Caco-2 (cell line): ENCODE measurements at regions not wholly inside any gene's neighbourhood (a gene's known extent, or its start where the extent isn't known, plus 50 kb on each side); places are given as distances from the start of the nearest gene placed in this dataset.

Experiments
- BruUV-seq: library from RNA; stranded (reverse); fragments of 400-500 nt; replicated peaks from 2 replicates; lab custom pipeline; 2021; lab: Mats Ljungman, UMichigan
- CTCF ChIA-PET: fragments of 300-600 bp; sonication (Branson Sonifier 250); formaldehyde crosslinking; loops from one replicate; lab custom pipeline; 2022; ENCODE audit warnings: antibody characterized with exemption; lab: Charles Lee
- POLR2A ChIA-PET: fragments of 300-600 bp; sonication (Branson Sonifier 250); formaldehyde crosslinking; loops from one replicate; lab custom pipeline; 2022; ENCODE audit warnings: antibody characterized with exemption; lab: Charles Lee
- DNase-seq, 2 experiments: peaks; one replicate each; pipeline versions ENCODE4 v3.0.0 to v3.0.0-alpha.2; 2020 to 2022
- H3K27me3 ChIP-seq: replicated peaks from 2 replicates; pipeline ENCODE4 v1.6.0; 2011; ENCODE audit warnings: low read length; ENCODE audit not compliant: control insufficient read depth, insufficient read depth
- H3K36me3 ChIP-seq: 2 replicates; pipeline ENCODE4 v1.5.1; 2011; ENCODE audit warnings: low read length; ENCODE audit not compliant: control insufficient read depth, insufficient read depth
- H3K4me1 ChIP-seq: fragments of 250-450 bp; sonication (Bioruptor Pico); 2 replicates; pipeline ENCODE4 v1.5.1; 2020; ENCODE audit warnings: mild to moderate bottlenecking
- H3K4me3 ChIP-seq: 2 replicates; pipeline ENCODE4 v1.5.1; 2011; ENCODE audit warnings: low read depth, mild to moderate bottlenecking, control low read depth, low read length
- H3K9me3 ChIP-seq: fragments of 250-450 bp; sonication (Bioruptor Pico); 2 replicates; pipeline ENCODE4 v1.5.1; 2020; ENCODE audit warnings: mild to moderate bottlenecking, moderate library complexity
- H3K27ac Mint-ChIP-seq: one replicate; pipeline ENCODE4 v1.8.0; 2022; ENCODE audit warnings: mixed read lengths; ENCODE audit not compliant: unreplicated experiment
- H3K27me3 Mint-ChIP-seq: one replicate; pipeline ENCODE4 v1.8.0; 2022; ENCODE audit warnings: mixed read lengths; ENCODE audit not compliant: insufficient read depth, unreplicated experiment
- H3K36me3 Mint-ChIP-seq: one replicate; pipeline ENCODE4 v1.8.0; 2022; ENCODE audit warnings: mild to moderate bottlenecking, mixed read lengths; ENCODE audit not compliant: insufficient read depth, unreplicated experiment
- H3K4me1 Mint-ChIP-seq: one replicate; pipeline ENCODE4 v1.8.0; 2022; ENCODE audit warnings: low read depth, mixed read lengths; ENCODE audit not compliant: unreplicated experiment
- H3K4me3 Mint-ChIP-seq: one replicate; pipeline ENCODE4 v1.8.0; 2022; ENCODE audit warnings: mild to moderate bottlenecking, moderate library complexity, mixed read lengths; ENCODE audit not compliant: unreplicated experiment
- H3K9me3 Mint-ChIP-seq: one replicate; pipeline ENCODE4 v1.8.0; 2022; ENCODE audit warnings: mixed read lengths; ENCODE audit not compliant: unreplicated experiment
- intact Hi-C: fragments of 100-400 bp; cut with micrococcal nuclease; formaldehyde crosslinking; loops from one replicate; pipeline ENCODE4 v1.10.0; 2022; ENCODE audit not compliant: unreplicated experiment
- TF ChIP-seq, protein P1 (sequence below), 2 experiments: fragments of 200-600 bp in 1 of 2; IDR thresholded peaks; 1 replicate in 1 of 2; 2 replicates in 1 of 2; pipeline versions ENCODE4 v1.5.1 to v1.8.0; 2011 to 2022; ENCODE audit warnings: antibody characterized with exemption in 1 of 2, control low read depth in 1 of 2, inconsistent platforms in 1 of 2, low read depth in 1 of 2, low read length in 1 of 2, mild to moderate bottlenecking in 1 of 2, moderate library complexity in 1 of 2; ENCODE audit not compliant: insufficient read depth in 1 of 2, severe bottlenecking in 1 of 2, unreplicated experiment in 1 of 2

DNA sequence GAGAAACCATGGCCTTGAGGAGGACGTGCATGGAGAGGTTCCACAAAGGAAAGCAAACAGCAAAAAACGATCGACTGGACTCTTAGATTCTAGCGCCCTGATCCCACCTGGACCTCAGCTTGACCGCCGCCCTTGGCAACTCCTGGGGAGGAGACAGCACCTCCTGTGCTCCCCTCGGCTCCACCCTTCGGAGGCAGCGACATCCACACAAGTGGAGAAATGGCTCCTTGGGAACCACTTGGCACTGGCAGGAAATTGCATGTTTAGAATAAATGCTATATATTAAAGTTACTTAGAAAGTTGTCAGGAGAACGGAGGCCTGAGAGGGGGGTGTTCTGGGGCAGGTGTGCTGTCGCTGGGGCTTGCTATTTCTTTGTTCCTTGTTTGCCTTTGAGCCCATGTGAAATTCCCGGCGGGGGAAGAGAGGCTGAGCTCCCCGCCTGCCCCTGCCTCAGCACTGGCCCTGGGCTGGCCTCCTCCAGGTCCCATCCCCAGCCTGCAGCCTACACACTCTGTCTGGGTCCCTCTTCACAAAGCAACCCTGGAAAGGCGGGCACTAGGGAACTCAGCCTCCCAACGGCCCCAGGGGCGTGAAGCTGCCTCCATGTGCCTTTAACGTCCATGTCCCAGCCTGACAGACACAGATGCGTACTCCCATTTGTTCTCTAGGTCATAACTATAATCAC is 395.3 kb downstream of the BRD1 start:
- Mint-ChIP-seq H3K36me3 (no peaks in the 10 kb centered on the region), H3K9me3 (no peaks in the 10 kb centered on the region), H3K27me3 (peaks cover 20% of the 10 kb centered on the region), H3K4me1 (no peaks in the 10 kb centered on the region), H3K27ac (no peak overlapping the region), H3K4me3 (no peak overlapping the region)
- H3K4me3 ChIP-seq, result no peak overlapping the region
- no peaks in the 10 kb centered on the region for H3K36me3 ChIP-seq
- no peaks in the 10 kb centered on the region for H3K27me3 ChIP-seq
- intact Hi-C loops, result loop anchor here (10.0 kb wide), 1 partner anchor 292 kb away; no protein-coding TSS in a partner anchor
- CTCF ChIA-PET, result no interaction called here
- H3K9me3 ChIP-seq, result no peaks in the 10 kb centered on the region
- no peaks in the 10 kb centered on the region for H3K4me1 ChIP-seq
- POLR2A ChIA-PET, result no interaction called here
- no peak for DNase-seq
- no TSS peak for BruUV-seq
- TF ChIP-seq, protein P1, sequence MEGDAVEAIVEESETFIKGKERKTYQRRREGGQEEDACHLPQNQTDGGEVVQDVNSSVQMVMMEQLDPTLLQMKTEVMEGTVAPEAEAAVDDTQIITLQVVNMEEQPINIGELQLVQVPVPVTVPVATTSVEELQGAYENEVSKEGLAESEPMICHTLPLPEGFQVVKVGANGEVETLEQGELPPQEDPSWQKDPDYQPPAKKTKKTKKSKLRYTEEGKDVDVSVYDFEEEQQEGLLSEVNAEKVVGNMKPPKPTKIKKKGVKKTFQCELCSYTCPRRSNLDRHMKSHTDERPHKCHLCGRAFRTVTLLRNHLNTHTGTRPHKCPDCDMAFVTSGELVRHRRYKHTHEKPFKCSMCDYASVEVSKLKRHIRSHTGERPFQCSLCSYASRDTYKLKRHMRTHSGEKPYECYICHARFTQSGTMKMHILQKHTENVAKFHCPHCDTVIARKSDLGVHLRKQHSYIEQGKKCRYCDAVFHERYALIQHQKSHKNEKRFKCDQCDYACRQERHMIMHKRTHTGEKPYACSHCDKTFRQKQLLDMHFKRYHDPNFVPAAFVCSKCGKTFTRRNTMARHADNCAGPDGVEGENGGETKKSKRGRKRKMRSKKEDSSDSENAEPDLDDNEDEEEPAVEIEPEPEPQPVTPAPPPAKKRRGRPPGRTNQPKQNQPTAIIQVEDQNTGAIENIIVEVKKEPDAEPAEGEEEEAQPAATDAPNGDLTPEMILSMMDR (IDR thresholded peaks at IDR 0.05; ENCODE audit: insufficient read depth in 1 of 2, low read depth in 1 of 2, low read length in 1 of 2, severe bottlenecking in 1 of 2, unreplicated experiment in 1 of 2), result no peak

DNA sequence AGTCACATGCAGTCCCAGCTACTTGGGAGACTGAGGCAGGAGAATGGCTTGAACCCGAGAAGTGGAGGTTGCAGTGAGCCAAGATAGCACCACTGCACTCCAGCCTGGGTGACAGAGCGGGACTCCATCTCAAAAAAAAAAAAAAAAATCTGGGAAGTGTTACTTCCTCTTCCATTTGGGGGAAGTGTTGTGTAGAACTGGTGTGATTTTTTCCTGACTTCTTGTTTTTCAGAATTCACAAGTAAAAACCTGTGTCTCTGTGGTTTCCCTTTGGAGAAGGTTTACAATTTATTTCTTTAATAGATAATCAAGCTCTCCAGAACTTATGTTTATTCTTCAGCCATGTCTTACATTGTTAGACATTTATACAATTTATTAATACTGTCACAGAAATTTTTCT is 396.1 kb downstream of the BRD1 start:
- Mint-ChIP-seq H3K4me3 (no peak overlapping the region), H3K9me3 (no peaks in the 10 kb centered on the region), H3K27ac (no peak overlapping the region), H3K4me1 (no peaks in the 10 kb centered on the region), H3K27me3 (peaks cover 17% of the 10 kb centered on the region), H3K36me3 (no peaks in the 10 kb centered on the region)
- ChIA-PET POLR2A (no interaction called here), CTCF (no interaction called here)
- no peak for DNase-seq
- TF ChIP-seq, protein P1 (IDR thresholded peaks at IDR 0.05; ENCODE audit: insufficient read depth in 1 of 2, low read depth in 1 of 2, low read length in 1 of 2, severe bottlenecking in 1 of 2, unreplicated experiment in 1 of 2), result no peak
- no TSS peak for BruUV-seq
- Histone ChIP-seq H3K9me3 (no peaks in the 10 kb centered on the region), H3K36me3 (no peaks in the 10 kb centered on the region), H3K27me3 (no peaks in the 10 kb centered on the region), H3K4me1 (no peaks in the 10 kb centered on the region), H3K4me3 (no peak overlapping the region)
- intact Hi-C loops, result loop anchor here (10.0 kb wide), 1 partner anchor 293 kb away; no protein-coding TSS in a partner anchor

DNA sequence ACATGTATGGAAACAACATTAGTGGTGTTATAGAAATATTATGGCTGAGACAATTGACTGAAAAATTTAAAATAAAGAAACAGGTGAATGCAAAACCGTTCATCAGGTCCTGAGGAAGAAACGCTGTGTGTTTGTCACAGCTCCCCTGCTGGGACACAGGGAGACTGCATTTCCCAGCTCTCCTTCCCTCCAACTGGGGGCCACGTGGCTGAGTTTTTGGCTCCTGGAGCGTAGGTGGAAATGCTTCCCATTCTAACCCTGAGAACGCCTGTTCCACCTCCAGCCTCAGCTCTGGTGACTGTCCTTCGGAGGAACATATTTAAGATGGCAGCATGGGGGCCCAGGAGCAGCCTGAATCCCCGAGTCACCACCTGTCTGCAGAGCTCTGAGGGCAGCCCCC is 398.6 kb downstream of the BRD1 start:
- Mint-ChIP-seq H3K27me3 (peaks cover 26% of the 10 kb centered on the region), H3K9me3 (no peaks in the 10 kb centered on the region), H3K27ac (no peak overlapping the region), H3K36me3 (no peaks in the 10 kb centered on the region), H3K4me1 (no peaks in the 10 kb centered on the region), H3K4me3 (no peak overlapping the region)
- H3K4me1 ChIP-seq, result no peaks in the 10 kb centered on the region
- H3K4me3 ChIP-seq, result no peak overlapping the region
- CTCF ChIA-PET, result interaction anchor here (0.7 to 1.0 kb wide), 2 partner anchors 119 to 204 kb away, joined by 3 to 6 read pairs; no protein-coding TSS in a partner anchor
- H3K36me3 ChIP-seq, result no peaks in the 10 kb centered on the region
- intact Hi-C loops, result no loop called here
- no peaks in the 10 kb centered on the region for H3K27me3 ChIP-seq
- POLR2A ChIA-PET, result no interaction called here
- no peaks in the 10 kb centered on the region for H3K9me3 ChIP-seq
- BruUV-seq, result no TSS peak
- no peak for DNase-seq
- TF ChIP-seq, protein P1 (IDR thresholded peaks at IDR 0.05; ENCODE audit: insufficient read depth in 1 of 2, low read depth in 1 of 2, low read length in 1 of 2, severe bottlenecking in 1 of 2, unreplicated experiment in 1 of 2), result peak; percentile 38 to 40
